ENCODE measurements at regions not wholly inside any gene's neighbourhood (a gene's known extent, or its start where the extent isn't known, plus 50 kb on each side); places are given as distances from the start of the nearest gene placed in this dataset.

GRCh38 chr3:107913701-107914100 lies 177.1 kb downstream of the CD47 start:
- TF ChIP-seq POLR2A (IDR thresholded peaks at IDR 0.05) (no peak), CTCF (IDR thresholded peaks at IDR 0.05 in 4 of 5, conservative IDR thresholded peaks at IDR 0.05 in 1 of 5) (no peak)

Data from gastrocnemius medialis (tissue), 4 donors.